Posterior vena cava (tissue), 2 donors: ENCODE measurements at regions not wholly inside any gene's neighbourhood (a gene's known extent, or its start where the extent isn't known, plus 50 kb on each side); places are given as distances from the start of the nearest gene placed in this dataset.
"Not testable (repeated sequence)": the region's sequence is repeated elsewhere in the genome, so short reads cannot be mapped to it uniquely, and the experiment has no call there.

ENCODE experiments used
- DNase-seq: peaks from one replicate; pipeline ENCODE4 v3.0.0-alpha.2; 2020; ENCODE audit warnings: low spot score
- intact Hi-C, 2 donors: fragments of 100-400 bp; cut with DNase I; formaldehyde crosslinking; loops; one replicate each; pipeline versions ENCODE4 v1.14.1 to v1.14.2; 2022 to 2023
- donor health status: DM: yes; HTN: yes; CAD: no.
- donor health status: DM: yes; HTN: yes; CAD: no.

DNA sequence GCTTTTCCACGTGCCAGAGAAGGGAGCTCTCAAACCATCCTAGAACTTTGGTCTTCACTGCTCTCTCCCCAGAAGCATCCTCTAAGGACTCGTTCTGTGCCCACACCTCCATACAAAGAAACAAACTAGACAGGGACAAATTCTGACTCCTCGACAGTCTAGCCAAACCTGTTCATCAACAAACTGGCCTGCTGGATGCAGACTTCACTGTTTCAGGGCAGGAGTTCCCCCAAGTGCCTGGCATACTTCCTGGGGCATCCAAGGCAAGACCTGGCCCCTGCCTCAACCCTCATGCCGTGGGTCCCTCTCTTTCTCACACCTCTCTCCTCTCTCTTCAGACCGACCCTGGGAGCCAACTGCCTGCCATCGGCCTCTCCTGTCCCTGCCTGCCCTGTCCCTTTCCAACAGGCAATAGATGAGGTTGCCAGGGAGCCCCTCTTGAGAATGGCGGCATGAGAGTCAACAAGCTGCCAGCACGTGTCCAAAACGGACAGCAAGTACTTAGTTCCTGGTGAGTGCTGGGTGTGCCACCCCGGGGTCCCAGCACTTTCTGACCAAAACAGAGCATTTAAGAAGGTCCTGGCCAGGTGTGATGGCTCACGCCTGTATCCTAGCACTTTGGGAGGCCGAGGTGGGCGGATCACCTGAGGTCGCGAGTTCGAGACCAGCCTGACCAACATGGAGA lies 79.1 kb upstream of the HES1 start:
- intact Hi-C loops = loop anchor here in 1 of 2 donors (10.0 kb wide), 1 partner anchor 1612 kb away; no protein-coding TSS in a partner anchor
- no peak for DNase-seq

DNA sequence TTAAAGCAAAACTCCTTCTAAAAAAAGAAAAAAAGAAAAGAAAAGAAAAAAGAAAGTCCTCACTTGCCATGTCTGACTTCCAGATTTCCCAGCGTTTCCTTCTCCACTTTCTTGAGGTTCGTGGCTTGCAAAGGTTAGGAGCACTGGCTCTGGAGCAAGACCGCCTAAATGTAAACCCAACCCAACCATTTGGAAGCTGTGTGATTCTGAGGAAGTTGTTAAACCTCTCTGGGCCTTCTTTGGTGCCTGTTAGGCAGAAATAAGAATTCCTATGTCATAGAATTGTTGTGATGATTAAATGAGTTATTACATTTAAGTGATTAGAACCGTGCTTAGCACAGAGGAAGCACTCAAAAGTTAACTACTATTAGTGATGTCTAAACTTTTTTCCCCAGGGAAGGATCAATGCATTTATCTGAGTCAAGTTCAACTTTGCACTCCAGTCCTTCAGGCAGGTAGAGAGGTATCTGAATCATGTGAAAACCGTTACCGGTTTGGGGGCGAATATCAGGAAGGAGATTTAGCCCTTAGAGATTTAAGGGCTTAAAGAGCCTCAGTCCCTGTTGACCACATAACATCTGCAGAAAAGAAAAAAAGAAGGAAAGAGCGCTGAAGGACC lies 78.3 kb upstream of the HES1 start:
- DNase-seq = no peak
- intact Hi-C loops = loop anchor here in 1 of 2 donors (10.0 kb wide), 1 partner anchor 1613 kb away; no protein-coding TSS in a partner anchor

DNA sequence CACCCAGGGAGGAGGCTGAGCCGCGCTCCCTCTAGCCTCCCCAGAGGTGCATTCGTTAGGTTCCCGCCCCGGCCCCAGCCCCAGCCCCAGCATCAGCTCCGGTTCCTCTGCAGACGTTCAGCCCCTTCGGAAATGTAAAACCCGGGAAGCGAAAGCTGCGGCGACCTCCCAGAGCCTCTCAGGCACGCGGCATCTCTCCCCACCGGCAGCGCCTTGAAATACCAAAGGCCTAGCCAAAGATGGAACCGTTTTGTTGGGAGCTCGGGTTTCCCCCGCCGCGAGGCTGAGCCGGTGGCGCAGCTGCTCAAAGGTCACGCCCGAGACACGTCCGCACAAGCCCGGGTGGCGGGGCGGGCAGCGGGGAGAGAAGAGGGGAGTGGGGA lies 77.8 kb upstream of the HES1 start:
- peak; percentile 87 for DNase-seq
- intact Hi-C loops = loop anchor here in 1 of 2 donors (10.0 kb wide), 1 partner anchor 1613 kb away; no protein-coding TSS in a partner anchor

DNA sequence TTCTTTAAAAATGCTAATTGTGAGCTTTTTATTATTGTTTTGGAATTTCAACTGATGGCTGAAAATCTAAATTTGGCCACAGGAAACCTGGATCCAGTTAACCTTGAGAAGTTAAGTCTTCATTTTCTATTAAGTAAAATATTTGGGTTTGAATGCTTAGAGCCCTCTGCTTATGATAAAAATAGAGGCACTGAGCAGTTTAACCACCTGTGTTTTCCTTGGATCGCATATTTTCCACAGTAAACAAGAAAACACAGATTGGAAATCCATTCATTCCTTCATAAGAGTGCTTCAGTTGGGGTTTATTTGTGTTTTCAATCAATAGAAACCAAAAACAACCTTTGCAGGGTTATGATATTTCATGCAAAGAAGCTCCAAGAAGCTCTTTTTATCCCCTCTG lies 77.2 kb upstream of the HES1 start:
- no peak for DNase-seq
- intact Hi-C loops = loop anchor here in 1 of 2 donors (10.0 kb wide), 1 partner anchor 1614 kb away; no protein-coding TSS in a partner anchor

DNA sequence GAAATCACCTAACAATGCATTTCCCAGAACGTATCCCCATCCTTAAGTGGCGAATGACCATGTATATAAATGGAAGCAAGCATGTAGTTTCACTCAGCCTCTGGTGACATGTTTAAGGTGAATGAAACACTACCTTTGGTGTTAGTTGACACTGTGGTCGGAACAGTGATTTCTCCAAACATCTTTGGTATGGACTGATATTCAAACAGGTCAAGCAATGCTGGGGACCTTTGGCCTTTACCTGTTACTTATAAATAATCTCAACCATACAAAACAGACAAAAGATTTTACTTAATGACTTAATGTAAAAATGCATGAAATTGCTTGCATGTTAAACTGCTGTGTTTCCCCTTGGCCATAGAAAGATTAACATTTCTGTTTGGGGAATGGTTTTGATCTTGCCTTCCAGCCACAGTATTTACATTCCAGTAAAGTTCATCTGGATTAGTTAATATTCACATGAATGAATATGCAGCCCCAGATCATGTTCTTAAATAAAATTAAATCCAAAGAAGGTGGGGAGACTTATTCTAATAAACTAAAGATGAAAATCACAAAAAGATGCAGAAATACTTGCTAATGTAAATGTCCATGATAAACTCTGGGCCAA lies 74.4 kb upstream of the HES1 start:
- DNase-seq = no peak
- intact Hi-C loops = no loop called here

DNA sequence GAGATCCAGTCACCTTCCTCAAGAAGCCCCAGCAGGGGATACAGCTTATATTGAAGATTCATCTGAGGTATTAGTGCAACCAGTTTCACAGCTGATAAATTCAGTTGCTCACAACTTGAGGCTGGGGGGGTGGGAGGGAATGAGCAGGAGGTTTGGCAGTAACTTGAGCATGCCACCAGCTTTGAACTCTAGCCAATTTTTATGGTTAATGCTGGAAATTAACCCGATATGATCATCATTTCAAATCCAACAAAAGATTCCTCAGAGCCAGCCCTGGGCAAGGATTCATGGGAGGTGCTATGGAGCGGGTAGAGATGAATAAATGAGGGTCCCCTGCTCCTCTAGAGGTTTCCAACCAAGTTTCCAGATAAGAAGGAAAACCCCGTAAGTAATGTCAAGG lies 73.1 kb upstream of the HES1 start:
- no peak for DNase-seq
- intact Hi-C loops = no loop called here

DNA sequence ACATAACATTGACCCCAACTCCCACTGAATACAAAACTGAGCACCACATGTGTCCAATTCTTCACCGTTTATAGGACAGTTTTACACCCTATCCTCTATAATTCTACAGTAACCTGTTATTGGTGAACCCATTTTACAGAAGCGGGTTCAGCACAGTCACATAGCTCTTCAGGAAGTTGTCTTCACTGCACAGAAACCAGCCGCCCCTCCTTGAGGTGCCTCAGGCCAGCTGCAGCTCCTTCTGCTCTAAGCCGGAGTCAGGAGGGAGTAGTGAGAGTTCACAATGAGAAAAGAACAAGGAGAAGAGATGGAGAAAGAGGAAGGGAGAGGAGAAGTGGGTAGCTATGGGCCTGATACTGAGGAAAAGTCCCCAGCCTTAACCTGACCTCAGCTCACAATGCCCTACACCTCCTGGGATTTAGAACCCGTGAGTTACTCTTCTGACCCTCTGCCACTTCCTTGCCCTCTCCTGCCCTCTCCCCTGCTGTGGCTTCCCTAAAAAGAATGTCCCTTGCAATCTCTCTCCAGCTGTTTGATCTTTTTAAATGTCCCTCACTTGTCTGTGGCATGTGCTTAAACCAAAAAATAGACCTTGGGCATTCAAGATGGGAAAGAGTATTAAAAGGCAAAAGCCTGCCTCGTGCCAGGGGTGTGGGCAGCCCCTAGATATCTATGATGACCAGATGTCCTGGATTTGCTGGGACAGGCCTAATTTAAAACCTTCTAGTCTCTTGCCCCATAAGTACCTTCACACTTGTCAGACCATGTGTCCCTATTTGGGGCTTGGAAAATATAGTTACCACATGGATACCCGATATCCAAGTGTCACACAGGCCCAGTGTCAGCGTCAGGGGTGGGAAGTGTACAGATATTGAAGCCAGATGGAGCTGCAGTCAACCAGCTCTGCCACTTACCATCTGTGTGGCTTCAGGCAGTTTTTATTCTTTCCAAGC lies 71.3 kb upstream of the HES1 start:
- intact Hi-C loops = no loop called here
- no peak for DNase-seq

DNA sequence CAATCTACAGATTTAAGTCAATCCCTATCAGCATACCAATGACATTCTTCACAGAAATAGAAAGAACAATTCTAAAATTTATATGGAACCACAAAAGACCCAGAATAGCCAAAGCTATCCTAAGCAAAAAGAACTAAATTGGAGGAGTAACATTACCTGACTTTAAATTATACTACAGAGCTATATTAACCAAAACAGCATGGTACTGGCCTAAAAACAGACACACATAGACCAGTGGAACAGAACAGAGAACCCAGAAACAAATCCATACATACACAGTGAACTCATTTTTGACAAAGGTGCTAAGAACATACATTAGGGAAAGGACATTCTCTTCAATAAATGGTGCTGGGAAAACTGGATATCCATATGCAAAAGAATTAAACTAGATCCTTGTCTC lies 68.6 kb upstream of the HES1 start:
- DNase-seq, intact Hi-C loops: not testable (repeated sequence)

DNA sequence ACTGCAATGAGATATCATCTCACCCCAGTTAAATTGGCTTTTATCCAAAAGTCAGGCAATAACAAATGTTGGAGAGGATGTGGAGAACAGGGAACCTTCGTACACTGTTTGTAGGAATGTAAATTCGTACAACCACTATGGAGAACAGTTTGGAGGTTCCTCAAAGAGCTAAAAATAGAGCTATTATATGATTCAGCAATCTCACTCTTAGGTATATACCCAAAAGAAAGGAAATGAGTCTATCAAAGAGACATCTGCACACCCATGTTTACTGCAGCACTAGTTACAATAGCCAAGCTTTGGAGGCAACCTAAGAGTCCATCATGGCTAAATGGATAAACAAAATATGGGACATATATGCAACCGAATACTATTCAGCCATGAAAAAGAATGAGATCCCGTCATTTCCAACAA lies 68.0 kb upstream of the HES1 start:
- intact Hi-C loops = no loop called here
- no peak for DNase-seq

DNA sequence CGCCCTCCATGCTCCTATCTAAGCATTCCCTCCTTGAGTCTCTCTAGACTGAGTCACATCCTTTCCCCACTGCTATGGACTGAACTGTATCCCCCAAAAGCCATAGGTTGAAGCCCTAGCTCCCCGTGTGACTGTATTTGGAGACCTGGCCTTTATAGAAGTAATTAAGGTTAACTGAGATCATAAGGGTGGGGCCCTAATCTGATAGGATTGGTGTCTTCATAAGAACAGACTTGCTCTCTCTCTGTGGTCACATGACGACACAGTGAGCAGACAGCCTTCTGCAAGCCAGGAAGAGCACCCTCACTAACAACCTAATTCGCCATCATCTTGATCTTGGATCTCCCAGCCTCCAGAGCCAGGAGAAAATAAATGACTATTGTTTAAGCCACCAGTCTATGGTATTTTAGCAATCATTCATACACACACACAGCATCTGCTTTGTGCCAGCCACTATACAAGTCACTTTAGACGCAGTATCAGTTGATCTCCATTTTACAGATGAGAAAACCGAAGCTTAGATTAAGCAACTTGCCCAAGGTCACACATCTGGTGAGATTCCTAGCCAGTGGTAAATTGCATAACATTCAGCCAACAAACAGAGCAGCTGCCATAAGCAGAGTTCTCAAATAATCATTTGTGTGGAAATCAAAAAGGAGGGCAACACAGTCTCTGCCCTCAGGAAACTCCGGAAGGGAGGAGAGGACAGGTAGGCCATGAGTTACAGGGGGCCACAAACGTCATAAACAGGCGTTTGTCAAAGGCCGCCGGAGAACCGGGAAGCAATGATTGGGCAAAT lies 66.3 kb upstream of the HES1 start:
- no peak for DNase-seq
- intact Hi-C loops = loop anchor here in 1 of 2 donors (10.0 kb wide), 1 partner anchor 65 kb away; no protein-coding TSS in a partner anchor

DNA sequence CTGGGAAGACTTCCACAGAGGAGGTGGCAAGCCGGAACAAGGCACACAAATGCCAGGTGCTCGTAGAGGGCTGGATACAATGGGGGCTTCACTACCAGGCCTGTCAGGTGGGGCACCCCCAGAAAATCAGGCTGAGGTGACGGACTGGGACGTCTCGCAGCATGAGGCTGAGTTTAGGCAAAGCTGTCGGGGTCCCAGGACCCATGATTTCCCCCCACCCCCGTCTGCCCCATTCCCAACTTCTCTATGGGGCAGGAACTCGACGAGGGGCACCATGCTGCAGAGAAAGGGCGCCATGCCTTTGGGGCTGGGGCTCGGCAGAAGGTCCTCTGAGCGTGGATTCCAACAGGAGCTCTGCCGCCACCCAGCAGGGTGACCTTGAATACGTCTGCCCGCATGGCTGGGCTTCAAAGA lies 65.7 kb upstream of the HES1 start:
- DNase-seq = no peak
- intact Hi-C loops = loop anchor here in 1 of 2 donors (10.0 kb wide), 1 partner anchor 65 kb away; no protein-coding TSS in a partner anchor

DNA sequence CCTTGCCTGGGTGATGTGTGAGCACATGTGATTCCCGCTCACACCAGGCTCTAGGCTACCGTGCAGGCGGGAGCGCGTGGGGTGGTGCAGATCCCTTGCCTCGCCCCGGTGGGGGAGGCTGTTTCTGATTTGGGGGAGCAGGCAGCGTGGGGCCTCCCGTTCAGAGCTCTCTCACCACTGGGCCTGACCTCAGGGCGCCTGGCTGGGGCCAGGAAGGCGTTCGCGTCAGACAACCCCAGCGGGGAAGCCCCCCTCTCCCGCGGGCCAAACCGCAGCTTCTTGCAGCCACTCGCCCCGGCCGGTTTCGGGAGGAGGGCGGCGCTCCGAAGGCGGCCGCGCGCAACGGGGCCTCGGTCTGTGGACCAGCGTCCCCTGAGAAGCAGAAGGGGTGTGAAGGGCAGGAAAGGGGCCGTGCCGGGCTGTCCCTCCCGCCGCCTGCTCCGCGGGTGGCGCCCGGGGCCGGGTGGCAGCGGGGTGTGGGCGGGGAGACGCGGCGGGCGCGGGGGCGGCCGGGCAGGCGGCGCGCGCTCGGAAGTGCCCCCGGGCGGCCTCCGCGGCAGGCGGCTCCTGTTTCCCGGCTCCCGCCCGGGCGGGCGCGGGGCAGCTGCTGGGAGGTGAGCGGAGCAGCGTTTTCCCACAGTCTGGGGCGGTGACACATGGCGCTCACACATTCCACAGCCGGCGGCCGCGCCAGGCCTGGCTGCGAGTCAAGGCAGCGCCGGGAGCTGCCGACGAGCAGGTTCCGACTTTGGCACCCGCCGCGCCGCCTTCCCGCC lies 65.1 kb upstream of the HES1 start:
- intact Hi-C loops = loop anchor here in 1 of 2 donors (10.0 kb wide), 1 partner anchor 66 kb away; no protein-coding TSS in a partner anchor

DNA sequence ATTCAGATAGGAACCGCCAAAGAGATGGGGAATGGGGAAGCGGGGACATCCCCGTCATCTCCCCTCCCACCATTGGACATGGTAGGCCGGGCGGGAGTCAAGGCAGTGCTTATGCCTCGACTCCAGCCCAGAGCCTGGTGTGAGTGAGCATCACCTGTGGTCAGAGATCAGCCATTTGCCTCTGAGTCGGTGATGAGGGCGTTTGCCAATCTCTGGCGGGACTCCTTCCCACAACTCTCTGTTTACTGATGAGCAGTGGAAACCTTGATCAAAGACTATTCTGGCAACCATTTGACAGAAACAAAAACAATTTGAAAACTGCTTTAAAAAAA lies 63.9 kb upstream of the HES1 start:
- intact Hi-C loops = loop anchor here in 1 of 2 donors (10.0 kb wide), 1 partner anchor 67 kb away; no protein-coding TSS in a partner anchor
- DNase-seq = no peak

More for the DNA sequence above, 65.1 kb upstream of the HES1 start:
- peak; percentile 94 for DNase-seq

DNA sequence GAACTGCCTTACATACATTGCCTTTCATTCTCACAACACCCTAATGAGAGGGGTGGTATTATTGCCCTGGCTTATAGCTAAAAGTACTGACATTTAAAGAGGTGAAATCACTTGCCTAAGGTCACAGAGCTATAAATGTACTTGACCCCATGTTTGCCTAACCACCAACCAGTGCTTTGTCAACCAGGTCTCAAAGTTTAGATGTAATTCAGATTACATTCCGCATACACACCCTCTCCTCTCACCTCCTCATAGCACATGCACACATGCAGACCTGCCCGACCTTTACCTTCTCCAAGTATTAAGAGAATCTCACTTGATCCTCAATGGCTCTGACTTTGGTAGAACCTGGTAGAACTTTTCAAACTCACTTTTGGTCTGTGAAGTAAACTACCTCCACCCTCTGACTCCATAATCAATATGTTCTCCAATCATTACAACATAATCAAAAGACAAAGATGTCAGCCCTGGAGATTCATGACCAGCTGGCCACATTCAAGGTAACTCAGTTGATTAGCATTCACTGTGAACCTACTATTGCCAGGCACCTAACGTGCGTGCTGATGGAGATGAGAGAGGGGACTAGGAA lies 63.2 kb upstream of the HES1 start:
- intact Hi-C loops = loop anchor here in 1 of 2 donors (10.0 kb wide), 1 partner anchor 68 kb away; no protein-coding TSS in a partner anchor
- no peak for DNase-seq

DNA sequence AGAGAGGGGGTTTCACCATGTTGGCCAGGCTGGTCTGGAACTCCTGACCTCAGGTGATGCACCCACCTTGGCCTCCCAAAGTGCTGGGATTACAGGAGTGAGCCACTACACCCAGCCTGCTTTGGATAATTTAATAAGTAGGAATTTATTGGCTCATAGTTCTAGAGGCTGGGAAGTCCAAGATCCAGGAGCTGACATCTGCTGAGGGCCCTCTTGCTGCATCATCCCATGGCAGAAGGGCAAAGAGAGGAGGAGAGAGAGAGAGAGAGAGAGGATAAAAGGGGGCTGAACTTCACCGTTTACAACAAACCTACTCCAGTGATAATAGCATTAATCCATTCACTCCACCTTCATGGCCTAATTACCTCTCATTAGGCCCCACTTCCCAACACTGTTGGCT lies 62.0 kb upstream of the HES1 start:
- intact Hi-C loops = loop anchor here in 1 of 2 donors (10.0 kb wide), 1 partner anchor 69 kb away; no protein-coding TSS in a partner anchor
- no peak for DNase-seq

DNA sequence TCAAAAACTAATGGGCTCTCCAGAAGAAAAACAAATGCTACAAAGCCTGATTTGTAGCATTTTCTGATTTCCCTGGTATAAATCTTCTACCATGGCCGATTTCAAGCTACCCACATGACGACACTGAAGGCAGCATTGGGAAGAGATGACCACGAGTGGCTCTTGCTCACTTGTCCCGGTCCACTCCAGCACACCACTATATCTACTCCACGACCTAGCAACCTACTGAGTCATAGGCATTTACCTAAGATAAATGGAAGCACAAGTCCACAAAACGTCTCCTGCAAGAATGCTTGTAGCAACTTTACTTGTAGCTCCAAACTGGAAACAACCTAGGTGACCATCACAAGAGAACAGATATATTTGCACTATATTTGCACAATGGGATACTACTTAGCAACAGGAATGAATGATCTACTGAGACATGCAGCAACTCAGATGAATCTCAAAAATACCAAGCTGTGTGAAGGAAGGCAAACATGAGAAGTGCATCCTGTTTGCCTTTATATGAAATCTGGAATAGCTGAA lies 60.8 kb upstream of the HES1 start:
- no peak for DNase-seq
- intact Hi-C loops = loop anchor here (5.0 to 10.0 kb wide), 2 partner anchors 57 to 70 kb away; no protein-coding TSS in a partner anchor
